AG09319 (cell line): ENCODE measurements at regions not wholly inside any gene's neighbourhood (a gene's known extent, or its start where the extent isn't known, plus 50 kb on each side); places are given as distances from the start of the nearest gene placed in this dataset.

Experiments
- DNase-seq: peaks from one replicate; pipeline ENCODE4 v3.0.0-alpha.2; 2010; ENCODE audit warnings: low read depth; ENCODE audit errors: extremely low read depth
- TF ChIP-seq, protein P1 (sequence below): IDR thresholded peaks from 2 replicates; pipeline ENCODE4 v1.5.1; 2011; ENCODE audit warnings: low read depth, mild to moderate bottlenecking, inconsistent platforms, low read length, moderate library complexity

DNA sequence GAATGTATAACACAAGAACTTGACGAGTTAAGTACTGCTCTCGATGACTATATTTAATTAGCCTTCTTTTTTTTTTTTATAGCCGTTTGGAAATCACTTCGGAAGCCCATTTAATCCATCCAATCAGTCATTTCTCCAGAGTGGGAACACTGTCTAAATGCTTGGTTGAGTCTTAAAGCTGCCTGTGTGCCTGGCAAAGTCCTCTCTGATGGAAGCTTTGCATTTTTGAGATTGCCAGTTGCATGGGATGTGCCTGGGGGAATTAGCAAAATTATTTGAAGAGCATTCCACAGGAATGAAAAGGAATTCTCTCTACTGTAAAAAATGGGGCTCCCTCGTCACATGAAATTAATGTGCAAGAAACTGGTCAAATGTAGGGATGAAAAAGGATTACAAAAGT is 398.8 kb upstream of the RPS6KA3 start:
- no peak for DNase-seq
- TF ChIP-seq, protein P1, sequence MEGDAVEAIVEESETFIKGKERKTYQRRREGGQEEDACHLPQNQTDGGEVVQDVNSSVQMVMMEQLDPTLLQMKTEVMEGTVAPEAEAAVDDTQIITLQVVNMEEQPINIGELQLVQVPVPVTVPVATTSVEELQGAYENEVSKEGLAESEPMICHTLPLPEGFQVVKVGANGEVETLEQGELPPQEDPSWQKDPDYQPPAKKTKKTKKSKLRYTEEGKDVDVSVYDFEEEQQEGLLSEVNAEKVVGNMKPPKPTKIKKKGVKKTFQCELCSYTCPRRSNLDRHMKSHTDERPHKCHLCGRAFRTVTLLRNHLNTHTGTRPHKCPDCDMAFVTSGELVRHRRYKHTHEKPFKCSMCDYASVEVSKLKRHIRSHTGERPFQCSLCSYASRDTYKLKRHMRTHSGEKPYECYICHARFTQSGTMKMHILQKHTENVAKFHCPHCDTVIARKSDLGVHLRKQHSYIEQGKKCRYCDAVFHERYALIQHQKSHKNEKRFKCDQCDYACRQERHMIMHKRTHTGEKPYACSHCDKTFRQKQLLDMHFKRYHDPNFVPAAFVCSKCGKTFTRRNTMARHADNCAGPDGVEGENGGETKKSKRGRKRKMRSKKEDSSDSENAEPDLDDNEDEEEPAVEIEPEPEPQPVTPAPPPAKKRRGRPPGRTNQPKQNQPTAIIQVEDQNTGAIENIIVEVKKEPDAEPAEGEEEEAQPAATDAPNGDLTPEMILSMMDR: no peak

DNA sequence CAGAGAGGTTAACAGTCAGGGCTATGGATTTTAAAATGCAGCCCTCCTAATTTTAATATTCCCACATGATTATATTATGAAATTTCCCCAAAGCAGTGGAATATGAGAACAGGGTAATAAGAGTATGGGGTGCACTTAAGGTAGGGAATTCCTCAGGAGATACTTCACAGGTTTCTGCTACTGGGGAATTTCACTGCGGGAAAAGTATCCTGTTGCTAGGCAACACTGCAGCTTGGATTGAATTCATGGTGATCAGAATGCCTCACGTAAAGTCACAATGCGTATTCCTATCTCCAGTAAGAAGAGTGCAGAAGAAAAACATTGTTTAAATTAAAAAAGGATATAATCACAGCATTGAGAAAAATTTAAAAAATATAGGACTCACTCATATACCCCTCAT is 398.1 kb upstream of the RPS6KA3 start:
- no peak for DNase-seq
- TF ChIP-seq, protein P1: no peak

DNA sequence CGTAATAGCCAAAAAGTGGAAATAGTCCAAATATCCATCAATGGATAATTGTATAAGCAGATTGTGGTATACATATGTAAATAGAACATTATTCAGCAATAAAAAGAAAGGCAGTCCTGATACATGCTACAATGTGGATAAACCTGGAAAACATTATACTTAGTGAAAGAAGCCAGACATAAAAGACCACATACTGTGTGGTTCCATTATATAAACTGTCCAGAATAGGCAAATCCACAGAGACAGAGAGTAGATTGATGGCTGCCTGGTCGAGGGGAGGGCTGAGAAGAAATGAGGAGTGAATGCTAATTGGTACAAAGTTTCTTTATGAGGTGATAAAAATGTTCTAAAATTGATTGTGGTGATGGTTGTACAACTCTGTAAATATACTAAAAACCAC is 397.4 kb upstream of the RPS6KA3 start:
- no peak for DNase-seq
- TF ChIP-seq, protein P1: no peak

DNA sequence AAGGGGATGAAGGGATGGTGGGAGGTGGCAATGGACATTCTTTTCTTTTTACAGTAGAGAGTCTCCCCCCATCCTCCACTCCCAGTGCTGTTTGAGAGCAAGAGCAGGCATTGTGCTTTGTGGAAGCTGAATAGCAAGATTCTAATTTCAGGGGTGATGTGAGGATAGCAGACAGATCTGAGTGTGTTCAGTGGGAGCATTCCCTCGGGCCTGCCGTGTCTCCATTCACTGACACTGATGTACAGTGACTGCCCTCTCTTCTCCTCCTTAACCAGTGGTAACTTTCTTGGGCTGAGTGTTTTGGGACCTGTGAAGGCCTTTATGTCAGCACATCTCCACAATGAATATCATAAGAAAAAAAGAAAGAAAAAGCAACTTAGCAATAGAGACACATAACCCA is 396.6 kb upstream of the RPS6KA3 start:
- TF ChIP-seq, protein P1: no peak
- DNase-seq: no peak

DNA sequence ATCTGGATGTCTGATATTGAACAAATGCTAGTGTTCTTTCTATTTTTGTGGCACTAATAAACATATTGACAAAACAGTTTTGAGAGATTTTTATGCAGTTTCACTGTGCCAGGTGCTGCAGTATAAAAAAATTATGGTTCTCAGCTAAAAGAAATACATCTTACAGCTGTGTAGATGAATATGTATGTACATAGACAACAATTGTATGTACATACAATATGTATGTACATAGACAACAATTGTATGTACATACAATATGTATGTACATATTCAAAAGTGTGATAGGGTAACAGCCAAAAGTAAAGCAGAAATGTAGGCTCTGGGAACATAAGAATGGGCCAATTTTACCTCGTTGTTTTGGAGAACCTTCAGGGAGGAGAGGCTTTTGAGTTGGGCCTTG is 390.0 kb upstream of the RPS6KA3 start:
- no peak for DNase-seq
- TF ChIP-seq, protein P1: no peak

DNA sequence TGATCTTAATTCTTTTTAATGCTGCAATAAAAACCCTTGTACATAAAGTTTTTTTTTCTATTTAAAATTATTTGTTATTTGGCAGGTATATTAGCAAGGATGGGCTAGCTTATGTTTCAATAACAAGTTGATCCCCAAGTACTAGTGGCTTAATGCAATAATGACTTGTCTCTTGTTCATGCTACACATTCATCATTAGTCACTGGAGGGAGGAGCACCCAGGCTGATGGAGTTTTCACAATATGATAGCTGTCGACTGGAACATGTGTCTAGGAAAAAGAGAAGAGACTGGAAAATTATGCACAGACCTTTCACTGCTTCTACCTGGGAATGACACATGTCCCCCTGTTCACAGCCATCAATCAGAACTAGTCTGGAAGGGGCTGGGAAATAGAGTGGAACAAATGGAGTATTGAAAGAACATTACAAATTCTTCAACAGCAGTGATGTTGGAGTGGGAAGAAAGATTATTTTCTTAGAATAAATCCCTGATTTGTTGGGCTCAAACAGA is 387.9 kb upstream of the RPS6KA3 start:
- DNase-seq: no peak
- TF ChIP-seq, protein P1: no peak

DNA sequence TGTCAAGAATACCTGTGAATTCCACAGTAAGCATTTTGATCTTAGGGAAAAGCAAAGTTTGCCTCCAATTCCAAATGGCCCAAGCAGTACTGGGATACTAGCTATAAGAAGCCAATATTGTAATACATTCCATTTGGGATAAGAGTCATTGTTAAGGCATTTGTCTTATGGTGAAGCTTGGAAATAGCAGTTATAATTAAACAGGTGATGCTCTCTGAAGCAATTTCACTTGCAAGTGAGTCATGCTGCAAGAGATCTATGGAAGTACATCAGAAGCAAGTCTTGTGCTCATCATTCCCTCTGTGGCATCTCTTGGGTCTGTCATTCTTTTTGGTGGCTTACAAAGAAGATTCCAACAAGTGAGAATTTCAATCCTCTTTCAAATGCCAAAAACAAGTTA is 386.4 kb upstream of the RPS6KA3 start:
- no peak for DNase-seq
- TF ChIP-seq, protein P1: no peak
